Medulla oblongata (tissue), 1 donor: ENCODE measurements at regions not wholly inside any gene's neighbourhood (a gene's known extent, or its start where the extent isn't known, plus 50 kb on each side); places are given as distances from the start of the nearest gene placed in this dataset.

Experiments used
- DNase-seq: peaks from one replicate; pipeline ENCODE4 v3.0.0-alpha.2; 2015; ENCODE audit errors: extremely low spot score

DNA sequence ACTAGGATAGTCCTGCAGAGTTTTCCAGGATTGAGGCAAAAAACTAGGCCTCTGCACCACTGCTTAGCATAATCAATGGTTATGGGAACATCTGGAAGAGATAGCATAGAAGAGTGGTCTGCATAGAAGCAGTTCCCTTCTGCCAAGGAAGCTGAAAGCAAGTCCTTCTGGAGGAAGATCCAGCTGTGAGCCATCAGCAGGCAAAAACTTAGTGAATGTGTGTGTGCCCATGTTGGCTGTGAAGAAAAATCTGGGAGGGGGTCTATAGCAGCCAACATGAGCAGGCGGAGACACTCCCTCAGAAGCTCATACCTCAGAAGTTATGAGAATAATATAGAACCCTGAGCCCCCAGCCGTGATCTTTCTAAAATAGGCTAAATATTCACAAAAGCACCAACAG is 228.1 kb upstream of the STEAP1 start:
- no peak for DNase-seq

DNA sequence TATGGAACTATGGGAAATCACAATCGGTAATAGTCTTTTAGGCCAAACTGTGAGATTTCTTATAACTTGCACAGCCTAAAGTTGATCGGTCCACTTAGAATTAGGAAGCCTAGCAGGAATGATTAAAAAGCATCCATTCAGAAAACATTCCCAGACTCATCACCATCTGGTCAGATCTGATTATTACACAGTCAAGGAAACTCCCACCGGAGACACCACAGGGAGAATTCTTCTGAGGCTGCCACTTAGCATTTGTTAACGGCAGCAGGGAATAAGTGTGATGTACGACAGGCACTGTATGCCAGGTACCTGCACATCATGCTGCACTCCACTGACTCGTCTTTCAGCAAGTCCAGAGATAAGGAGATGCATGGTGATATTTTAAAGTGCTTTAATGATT is 227.6 kb upstream of the STEAP1 start:
- DNase-seq, result no peak

- no peak for DNase-seq
Measured at GRCh38 chr7:89927762-89928161, 226.5 kb upstream of the STEAP1 start.

DNA sequence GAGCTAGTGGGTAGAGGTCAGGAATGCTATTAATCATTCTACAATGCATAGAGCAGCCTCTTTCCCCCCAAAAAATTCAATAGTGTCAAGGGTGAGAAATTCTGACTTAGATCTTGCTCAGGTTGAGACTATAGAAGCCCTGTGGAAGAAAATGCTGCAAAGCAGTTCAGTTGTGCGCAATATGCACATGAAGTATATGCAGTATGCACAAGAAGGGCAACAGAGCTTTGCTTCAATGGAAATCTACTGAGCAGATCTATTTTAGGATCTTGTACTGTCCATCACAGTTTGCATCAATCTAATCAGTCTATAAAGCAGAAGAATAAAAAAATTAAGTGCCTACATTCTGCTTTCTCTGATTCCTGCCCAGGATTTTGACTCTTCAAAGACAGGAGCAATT is 225.8 kb upstream of the STEAP1 start:
- DNase-seq, result no peak

- no peak for DNase-seq
Measured at GRCh38 chr7:89934101-89934500, 220.2 kb upstream of the STEAP1 start.

GRCh38 chr7:89943525-89944050 is 210.7 kb upstream of the STEAP1 start:
- DNase-seq, result no peak

DNA sequence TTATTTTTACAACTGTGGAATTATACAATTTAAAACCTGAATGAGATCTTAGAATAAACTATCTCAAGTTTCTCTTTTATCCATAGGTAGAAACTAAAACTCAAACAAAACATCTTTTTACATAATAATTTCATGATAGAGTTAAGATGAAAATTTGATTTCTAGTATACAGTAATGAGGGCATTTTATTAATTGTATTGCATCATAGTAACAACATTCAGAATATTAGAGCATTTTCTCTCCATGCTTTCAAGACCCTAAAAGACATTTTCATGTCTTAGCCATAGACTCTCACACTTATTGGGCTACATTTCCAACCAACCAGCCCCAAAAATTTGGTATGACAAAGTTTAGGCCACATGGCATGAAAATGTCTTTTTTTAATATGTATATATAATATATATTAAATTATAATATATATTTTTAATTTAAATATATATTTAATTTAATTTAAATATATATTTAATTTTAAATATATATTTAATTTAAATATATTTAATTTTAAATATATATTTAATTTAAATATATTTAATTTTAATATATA is 195.7 kb upstream of the STEAP1 start:
- no peak for DNase-seq

DNA sequence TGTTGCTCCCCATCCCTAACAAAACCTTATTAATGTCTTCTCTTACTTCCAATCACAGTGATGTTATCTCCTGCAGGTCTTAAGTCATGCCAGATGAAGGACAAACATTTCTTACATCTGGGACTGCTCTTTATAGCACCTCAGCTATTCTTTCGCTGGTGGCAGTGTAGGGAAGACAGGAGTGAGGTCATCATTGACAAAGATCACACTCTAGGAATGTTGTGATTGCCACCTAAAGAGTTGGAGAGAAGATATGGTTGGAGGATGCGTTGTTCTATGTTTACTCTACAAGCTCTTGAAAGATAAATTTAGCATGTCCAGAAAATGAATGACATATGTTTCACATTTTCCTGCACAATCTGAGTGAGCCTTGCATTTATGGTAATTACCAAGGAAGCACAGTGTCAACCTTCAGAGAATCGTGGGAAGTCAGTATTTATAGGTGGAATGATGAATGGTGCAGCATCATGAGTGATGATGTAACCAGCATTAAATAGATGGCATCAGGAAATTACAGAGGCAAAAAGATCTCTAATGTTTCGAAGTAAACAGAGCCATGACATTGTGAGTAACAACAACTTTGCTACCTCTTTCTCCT is 188.1 kb upstream of the STEAP1 start:
- DNase-seq, result no peak

GRCh38 chr7:89975577-89975976 is 178.7 kb upstream of the STEAP1 start:
- DNase-seq, result no peak

- DNase-seq, result no peak
Measured at GRCh38 chr7:89987665-89988064, 166.6 kb upstream of the STEAP1 start.

DNA sequence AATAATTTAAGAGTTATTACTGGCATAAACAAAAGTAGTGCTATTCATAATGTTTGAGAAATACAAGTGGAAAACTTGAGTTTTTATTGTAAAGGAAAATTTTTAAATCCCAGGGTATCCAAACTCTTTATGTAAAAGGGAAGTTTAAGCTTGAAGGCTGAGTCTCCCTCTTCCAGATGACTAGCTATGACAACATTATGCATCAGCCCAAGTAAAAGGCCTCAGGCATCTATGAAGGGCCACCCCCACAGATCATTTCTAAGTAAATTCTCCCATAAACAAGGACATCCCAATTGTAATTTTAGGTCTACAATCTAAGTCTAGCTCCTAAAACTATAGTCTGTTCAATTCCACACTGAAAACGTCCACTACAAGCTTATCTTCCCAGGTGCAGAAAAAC is 166.2 kb upstream of the STEAP1 start:
- no peak for DNase-seq

DNA sequence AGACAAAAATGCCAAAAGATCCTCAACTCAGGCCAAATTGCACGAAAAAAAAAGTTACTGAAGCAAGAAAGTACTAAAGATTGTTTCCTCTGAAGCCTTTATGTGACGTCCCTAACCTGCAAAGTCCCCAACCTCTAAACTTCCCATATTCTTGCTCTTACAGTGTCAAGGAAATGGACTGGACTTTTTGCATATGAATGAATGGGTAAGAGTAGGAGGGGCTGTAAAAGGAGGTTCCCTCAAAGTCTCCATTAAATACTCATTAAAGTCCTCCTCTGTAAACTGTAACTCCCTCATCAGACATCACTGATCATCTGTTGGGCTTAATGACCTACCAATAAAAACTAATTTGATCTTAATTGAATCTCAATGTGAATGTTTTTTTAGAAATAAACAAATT is 164.8 kb upstream of the STEAP1 start:
- no peak for DNase-seq

GRCh38 chr7:89994483-89994882 is 159.8 kb upstream of the STEAP1 start:
- no peak for DNase-seq

GRCh38 chr7:89998554-89998953 is 155.7 kb upstream of the STEAP1 start:
- no peak for DNase-seq

- no peak for DNase-seq
Measured at GRCh38 chr7:90005836-90006235, 148.4 kb upstream of the STEAP1 start.

DNA sequence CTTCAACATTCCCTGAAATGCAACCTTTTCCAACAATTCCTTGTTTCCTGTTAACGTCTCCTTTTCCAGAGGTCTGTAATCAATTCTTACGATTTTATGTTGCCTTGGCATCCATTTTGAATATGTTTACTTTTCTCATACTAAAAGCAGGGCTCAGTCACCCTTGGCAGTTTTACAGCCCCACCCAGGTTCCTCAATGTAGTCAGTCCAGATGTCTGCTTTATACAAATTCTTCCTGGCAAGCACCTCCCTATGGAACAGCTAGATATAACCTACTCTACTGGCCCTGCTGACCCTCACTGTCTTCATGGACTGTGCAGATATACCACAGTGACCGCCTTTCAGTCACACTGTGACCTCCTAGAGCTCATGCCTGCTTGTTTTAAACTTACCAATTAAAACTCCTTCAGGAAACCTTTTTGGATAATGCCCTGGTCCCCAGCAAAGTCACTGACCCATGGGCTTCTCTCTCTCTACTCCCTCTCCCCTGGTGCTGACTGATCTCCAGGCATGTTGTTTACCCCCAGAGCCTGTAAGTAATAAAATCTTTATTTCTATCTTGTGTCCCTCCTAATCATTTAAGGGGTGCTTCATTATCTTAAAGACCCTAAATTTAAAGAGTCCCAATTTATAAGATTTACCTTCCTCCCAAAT is 147.1 kb upstream of the STEAP1 start:
- DNase-seq, result no peak

GRCh38 chr7:90007831-90008230 is 146.4 kb upstream of the STEAP1 start:
- DNase-seq, result no peak

DNA sequence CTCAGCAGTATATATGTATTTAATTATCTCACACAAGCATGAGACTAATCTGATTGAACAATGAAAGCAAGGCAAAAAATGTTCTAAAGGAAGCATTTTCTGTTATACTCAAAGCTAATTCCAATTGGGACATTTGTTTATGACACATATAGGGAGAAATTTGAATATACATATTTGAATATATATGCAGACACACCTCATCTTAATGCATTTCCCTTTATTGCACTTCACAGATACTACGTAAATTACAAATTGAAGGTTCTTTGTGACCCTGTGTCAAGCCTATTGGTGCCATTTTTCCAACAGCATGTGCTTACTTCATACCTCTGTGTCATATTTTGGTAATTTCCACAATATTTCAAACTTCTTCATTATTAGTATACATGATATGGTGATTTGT is 132.1 kb upstream of the STEAP1 start:
- no peak for DNase-seq

DNA sequence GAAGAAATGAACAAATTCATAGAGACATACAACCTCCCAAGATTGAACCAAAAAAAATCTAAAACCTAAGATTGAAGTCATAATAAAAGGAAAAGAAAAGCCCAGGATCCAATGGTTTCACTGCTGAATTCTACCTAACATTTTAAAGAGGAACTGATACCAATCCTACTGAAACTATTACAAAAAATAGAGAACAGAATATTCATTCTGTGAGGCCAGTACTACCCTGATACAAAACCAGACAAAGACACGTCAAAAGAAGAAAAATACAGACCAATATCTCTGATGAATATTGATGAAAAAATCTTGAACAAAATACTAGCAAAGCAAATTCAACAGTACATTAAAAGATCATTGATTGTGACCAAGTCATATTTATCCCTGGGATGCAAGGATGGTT is 128.5 kb upstream of the STEAP1 start:
- DNase-seq, result no peak

GRCh38 chr7:90033850-90034249 is 120.4 kb upstream of the STEAP1 start:
- DNase-seq, result no peak

DNA sequence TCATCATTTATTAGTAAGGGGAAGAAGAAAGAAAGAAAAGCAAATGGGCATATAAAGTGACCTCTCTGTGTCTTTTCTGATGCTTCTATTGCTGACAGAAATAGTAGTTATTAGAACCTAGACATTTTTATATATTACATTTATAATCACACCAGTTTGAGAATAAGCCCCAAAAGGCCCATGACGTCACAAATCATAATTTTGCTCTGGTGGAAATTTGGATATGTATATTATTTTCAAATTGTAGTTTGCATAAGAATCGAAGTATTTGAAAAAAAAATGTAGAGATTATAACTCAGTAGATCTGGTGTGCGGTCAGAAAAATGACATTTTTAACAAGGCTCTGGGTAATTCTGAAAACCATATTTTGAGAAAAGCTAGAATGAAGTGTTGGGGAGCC is 101.2 kb upstream of the STEAP1 start:
- no peak for DNase-seq

GRCh38 chr7:90061077-90061476 is 93.2 kb upstream of the STEAP1 start:
- no peak for DNase-seq

DNA sequence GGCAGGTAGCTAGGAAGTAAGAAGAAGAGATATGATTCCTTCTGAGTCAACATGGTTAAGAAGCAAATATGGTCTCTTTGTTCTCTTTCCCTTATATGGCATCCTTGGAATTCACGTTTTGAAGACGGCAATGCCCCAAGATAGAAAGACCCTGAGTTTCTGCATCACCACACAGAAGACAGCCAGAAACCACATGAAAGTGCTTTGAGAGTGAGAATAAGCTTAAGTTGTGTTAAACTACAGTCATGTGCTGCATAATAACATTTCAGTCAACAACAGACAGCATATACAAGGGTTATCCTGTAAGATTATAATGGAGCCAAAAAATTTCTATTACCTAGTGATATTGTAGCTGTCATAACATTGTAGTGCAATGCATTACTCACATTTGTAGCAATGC is 89.9 kb upstream of the STEAP1 start:
- DNase-seq, result no peak

DNA sequence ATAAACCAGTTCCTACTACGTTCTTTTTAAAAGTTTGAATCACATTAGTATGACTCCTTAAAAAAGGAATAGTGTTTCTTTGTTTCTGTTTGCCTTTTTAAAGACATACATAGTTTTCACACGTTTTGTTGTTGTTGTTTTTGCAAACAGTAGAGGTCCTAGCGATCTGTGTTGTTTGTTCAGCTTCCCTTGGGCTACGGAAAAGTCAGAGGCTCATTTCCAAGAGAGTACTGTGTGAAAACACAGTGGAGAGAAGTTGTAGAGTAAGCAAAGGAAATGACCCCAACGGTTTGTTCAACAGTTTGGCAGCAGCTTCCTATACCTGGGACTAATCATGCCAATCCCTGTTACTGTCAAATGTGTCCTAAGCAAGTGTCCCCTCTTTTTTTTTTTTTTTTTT is 87.1 kb upstream of the STEAP1 start:
- DNase-seq, result no peak
